Medulla oblongata (tissue), 1 donor: ENCODE measurements at regions not wholly inside any gene's neighbourhood (a gene's known extent, or its start where the extent isn't known, plus 50 kb on each side); places are given as distances from the start of the nearest gene placed in this dataset.
"Not testable (repeated sequence)": the region's sequence is repeated elsewhere in the genome, so short reads cannot be mapped to it uniquely, and the experiment has no call there.

Experiments used
- DNase-seq: peaks from one replicate; pipeline ENCODE4 v3.0.0-alpha.2; 2015; ENCODE audit errors: extremely low spot score

DNA sequence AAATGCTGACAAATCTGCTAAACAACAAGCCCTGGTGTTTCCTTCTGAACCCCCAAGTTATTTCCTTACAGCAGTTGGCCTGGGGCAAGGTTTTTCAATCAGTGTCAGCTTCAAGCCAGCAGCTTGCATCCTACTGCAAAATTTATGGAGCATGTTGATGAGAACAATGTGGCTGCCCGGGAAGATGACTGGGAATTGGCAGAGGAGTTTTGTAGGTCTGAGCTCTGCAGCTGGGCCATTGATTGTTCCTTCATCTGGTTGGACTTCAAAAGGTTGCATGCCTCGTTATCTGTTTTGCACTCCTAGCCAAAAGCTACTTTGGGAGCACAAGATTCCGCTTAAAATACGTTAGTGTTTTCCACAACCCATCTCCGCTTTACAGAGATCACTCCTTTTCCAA, 1030.3 kb upstream of the LCORL start:
- DNase-seq = no peak

DNA sequence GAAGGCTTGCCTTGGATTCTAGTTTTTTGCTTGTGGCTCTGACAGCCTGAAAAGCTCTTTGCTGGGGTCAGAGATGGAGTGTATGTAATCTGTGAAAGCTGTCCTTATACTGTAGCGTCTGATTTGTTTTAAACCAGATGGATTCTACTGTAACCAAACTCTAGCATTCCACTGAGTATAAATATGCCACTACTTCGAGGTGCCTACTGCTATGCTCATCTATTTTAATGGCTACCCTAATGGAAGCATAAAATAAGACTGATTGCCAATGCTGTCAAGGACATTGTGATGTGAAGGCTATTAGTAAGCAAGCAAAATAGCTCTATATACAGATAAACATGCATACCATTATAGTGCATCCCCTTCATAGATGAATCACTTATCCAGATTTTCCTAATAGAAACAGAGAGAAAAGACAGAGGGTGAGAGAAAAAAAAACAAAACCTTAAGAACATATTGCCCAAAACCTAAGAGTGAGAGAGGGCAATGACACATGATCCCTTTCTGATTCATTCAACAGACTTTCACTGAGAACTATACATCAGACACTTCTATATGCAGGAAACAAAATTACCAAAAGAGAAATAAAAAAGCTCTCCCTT, 1025.8 kb upstream of the LCORL start:
- no peak for DNase-seq

DNA sequence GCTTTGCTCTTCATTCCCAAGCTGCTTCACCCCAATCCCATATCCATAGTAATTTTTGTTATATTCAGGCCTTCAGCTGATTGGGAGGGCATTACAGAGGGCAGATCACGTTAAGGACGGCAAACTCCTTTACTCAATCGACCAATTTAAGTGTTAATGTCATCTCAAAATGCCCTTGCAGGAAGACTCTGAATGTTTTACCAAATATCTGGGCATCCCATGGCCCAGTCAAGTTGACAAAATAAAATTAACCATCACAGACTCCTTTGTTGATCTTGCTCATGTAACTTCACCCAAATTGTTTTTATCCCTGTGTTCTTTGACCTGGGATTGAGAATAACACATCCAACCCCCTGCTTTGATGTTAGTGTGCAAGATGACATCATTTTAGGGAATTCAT, 1018.3 kb upstream of the LCORL start:
- DNase-seq = no peak

DNA sequence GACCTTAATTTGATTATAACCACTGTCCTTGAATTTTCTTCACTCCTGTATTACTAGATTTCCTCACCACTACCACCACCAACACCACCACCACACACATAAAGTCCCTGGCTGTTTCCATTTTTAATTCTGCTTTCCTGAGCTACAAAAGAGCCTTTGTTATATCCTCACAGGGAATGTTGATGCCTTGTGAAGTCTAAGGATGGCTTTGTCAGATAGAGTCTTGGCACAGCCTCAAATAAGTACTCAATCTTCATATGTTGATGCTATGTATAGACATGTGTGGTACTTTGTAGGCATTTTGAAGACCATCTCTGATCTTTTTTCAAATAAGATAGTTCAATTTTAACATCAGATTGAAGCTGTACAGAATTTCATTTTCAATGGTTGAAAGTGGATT, 1016.7 kb upstream of the LCORL start:
- peak; percentile 49 for DNase-seq

DNA sequence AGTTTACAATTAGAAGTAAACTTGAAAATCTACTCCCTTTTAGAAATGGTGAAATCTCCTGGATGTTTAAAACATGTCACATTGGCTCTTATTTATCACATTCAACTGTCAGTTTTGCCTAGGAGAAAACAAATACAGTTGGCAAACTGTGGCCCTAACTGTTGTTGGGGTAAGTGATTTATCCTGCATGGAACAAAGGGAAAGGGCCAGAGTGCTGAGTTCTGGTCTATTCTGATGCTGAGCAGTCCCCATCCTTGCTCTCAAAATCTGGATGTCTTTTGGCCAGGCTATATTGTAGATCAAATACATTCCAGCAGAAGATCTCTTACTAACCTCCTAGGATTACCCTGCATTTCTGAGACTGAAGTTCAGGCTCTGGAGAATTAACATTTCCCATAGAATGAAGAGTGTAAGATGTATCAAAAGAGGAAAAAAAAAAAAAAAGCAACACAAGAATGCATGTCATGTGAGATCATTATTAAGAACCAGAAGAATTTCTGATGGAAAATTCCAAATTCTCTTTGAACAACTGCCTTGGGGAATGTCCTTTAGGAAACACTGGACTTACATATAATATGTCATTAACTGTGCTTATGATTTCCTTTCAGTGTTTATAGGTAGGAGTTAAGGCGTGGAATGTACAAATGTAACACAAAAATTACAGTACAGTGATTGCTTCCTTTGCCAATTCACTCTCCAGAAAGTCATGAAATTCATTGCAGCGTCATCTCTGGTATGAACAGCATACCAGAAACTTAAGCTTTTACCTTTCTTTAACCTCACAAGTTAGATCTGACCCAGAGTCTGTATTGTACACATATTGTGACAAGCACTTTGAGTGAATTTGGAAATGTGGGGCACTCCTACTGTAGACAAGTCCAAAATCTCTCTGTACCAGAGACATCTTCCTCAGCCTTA, 1012.5 kb upstream of the LCORL start:
- no peak for DNase-seq

DNA sequence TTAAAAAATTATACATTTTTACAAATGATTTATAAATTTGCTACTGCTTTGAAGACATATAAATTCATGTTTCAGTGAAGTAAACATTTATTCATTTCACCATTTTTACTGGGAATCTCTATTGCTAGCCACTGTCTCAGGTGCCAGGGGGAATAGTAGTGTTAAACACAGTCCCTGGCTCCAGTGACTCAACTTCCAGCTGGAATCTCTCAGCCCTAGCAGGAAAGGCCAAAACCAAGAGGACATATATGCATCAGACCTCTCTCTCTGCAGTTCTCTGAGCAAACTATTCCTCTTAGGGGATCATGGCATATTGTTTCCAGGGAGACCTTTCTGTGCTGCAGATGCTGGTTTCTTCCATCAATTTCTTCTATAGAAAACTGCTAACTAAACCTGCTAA, 1009.0 kb upstream of the LCORL start:
- DNase-seq = no peak

DNA sequence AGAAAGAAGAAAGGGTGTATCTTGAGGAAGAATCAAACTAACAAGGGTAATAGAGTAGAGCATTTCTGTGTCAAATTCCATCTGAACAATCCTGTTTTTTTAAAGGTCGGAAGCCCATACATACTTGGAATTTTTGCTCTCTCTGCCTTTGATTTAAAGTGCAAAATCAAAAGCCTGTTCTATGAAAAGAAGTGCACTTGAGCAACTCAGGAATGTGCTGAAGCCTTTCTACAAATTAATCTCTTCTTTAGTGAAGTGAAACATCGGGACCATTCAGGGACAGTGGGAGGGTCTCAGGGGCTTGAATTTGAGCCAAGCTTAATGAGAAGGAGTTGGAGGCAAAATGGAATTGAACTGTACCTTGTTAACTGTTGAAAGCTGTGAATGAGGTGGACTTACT, 1008.5 kb upstream of the LCORL start:
- DNase-seq = no peak

DNA sequence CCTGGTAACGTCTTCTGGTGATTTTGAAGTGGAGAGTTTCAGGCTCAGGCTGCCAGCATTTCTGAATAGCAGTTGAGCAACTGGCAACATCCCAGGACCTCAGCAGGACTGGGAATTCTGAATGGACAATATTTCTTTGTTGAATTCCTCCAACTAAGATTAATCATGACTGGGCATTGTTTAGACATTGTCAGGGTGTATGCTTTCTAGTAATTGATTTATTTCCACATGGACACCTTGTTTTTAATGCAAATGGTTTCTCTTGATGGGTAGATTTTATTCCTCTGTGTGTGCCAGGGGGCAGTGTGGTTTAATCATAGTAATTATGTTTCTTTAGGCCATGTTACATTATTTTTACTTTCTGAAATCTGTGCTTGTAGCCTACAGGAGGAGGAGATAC, 1004.7 kb upstream of the LCORL start:
- DNase-seq = peak; percentile 74

DNA sequence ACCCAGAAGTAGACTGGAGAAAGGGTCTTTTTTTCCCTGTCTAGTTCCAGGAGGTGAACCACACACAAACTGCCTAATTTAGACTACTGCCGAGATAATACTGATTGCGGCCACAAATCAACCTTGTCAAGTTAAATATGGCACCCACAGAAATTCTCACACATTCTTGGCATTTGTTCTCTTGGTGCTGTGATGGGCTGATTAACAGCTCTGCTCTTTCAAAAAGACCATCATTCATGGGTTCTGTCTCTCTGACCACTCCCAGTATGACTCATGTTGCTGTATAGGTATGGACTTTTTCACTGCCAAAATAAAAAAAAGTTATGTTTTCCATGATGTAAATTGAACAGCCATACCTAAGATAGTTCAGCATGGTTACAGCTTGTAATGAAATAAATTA, 1003.5 kb upstream of the LCORL start:
- no peak for DNase-seq

DNA sequence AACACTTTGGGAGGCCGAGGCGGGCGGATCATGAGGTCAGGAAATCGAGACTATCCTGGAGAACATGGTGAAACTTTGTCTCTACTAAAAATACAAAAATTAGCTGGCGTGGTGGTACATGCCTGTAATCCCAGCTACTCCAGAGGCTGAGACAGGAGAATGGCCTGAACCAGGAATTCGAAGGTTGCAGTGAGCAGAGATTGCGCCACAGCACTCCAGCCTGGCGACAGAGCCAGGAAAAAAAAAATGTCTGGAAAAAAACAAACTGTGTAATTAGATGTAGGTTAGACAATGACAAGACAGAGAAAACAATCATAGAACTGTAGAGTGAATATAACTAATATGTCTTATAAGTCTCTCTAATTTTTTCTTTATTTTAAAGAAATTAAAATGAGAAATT, 1002.5 kb upstream of the LCORL start:
- DNase-seq = no peak

DNA sequence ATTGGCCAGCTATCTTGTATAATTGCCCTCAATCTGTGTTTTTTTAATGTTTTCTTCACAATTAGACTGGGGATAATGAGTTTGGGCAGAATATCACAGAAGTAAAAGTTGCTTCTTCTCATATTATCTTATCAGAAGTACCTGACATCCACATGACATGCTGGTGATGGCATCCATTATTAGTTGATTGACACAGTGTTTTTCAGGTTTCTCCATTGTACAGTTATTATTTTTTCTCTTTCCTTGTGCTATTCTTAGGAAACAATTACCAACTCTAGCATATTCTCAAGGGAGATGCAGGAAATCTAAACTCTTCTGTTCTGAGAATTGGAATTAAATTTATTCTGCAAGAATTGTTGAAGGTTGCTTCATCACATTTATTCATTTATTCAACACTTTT, 1000.1 kb upstream of the LCORL start:
- no peak for DNase-seq

DNA sequence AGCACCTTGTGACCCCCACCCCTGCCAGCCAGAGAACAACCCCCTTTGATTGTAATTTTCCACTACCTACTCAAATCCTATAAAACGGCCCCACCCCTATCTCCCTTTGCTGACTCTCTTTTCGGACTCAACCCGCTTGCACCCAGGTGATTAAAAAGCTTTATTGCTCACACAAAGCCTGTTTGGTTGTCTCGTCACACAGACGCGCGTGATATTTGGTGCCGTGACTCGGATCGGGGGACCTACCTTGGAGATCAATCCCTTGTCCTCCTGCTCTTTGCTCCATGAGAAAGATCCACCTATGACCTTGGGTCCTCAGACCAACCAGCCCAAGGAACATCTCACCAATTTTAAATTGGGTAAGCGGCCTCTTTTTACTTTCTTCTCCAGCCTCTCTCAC, 995.0 kb upstream of the LCORL start:
- DNase-seq = not testable (repeated sequence)

DNA sequence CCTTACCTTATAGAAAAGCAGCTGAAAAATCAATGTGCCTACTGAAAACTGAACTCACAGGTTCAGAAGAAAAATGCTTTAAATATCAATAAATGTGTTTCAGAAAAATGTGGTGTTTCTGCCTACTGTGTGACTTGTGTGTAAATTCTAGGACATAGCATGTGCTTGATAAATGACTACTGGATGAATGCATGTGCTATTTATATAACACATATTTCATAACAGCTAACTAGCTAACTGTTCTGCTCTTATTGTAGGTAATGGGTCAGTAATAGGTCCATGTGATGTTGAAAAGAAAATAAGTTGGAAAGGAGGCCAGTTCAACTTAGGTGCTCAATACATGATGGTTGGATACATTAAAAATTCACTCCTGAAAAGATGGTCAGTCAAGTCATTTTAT, 993.0 kb upstream of the LCORL start:
- no peak for DNase-seq

DNA sequence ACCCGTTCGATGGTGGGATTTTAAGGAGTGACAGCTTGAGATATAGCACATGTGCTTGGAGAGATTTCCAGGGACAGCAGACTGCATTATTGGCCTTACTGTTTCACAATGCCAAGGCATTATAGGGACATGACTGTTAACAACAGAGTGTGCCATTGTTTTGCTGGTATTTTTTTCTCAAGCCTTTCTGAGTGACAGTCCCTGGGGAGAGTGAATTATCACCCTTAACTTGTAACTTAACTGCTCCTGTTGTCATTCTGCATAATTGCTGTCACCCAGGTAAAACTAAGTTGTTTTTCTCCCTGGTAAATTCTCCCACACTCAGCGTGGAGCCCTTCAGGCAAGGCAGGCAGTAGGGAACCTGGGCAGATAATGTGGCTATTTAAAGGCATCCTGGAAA, 989.2 kb upstream of the LCORL start:
- DNase-seq = peak; percentile 8

DNA sequence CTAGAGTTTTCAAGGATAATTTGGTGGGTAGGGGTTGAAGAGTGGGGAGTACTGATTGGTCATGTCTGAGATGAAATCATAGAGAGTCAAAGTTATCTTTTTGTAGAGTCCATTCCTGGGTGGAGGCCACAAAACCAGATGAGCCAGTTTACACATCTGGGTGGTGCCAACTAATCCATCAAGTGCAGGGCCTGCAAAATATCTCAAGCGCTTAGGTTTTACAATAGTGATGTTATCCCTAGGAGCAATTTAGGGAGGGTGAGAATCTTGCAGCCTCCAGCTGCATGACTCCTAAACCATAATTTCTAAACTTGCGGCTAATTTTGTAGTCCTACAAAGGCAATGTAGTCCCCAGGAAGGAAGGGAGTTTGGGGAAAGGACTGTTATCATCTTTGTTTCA, 988.3 kb upstream of the LCORL start:
- DNase-seq = no peak

DNA sequence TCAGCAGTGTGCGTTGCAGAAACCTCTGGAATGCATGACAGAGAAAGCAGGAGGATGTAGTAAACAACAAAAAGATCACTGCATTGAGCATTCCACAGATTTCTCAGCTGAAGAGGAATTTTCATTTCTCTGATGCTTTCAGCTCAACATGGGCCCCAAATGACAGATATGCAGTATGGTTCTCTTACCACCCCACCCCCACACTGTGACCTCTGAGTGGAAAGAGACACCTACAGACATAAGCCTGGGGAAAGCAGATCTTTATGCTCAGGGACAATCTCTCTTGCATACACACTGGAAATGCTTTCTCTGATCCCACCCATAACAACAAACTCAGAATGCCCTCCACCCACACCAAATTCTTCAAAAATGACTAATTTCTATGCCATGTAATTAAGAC, 983.7 kb upstream of the LCORL start:
- DNase-seq = no peak

DNA sequence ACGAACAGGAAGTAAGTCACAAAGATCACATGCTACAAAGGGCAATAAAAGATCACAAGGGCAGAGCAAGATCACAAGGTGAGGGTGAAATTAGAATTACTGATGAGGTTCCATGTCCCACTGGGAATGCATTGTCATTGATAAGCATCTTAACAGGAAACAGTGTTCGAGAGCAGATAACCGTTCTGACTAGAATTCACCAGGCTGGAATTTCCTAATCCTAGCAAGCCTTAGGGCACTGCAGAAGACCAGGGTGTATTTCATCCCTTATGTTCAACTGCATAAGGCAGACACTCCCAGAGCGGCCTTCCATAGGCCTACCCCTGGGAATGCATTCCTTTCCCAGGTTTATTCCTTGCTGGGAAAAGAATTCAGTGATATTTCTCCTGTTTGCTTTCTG, 980.6 kb upstream of the LCORL start:
- DNase-seq = no peak

DNA sequence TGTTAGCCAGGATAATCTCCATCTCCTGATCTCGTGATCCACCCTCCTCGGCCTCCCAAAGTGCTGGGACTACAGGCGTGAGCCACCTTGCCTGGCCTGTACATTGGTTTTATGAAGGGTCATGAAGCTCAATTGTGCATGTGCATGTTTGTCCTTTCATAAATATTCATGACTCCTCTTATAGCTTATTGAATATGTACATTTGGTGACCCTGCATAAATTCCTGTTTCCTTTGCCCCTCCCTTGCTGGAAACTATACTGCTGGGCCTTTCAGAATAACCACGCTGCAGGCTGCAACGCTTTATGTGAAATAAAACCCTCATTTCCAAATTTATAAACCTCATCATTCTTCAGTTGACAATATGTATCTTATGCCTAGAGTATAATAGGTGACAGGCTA, 978.0 kb upstream of the LCORL start:
- no peak for DNase-seq

DNA sequence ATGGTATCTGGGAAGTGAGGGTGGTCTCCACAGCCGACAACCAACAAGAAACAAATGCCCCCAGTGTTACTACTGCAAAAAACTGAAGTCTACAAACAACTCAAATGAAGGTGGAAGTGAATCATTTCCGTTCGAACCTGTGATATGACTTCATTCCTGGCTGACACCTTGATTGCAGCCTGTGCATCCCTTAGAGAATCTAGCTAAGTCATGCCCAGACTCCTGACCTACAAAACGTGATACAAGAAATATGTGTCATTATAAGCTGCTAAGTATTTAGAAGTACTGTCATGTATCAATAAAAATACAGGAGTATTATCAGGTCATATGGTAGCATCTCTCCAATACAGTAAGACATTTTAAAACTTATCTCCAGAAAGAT, 959.7 kb upstream of the LCORL start:
- no peak for DNase-seq

DNA sequence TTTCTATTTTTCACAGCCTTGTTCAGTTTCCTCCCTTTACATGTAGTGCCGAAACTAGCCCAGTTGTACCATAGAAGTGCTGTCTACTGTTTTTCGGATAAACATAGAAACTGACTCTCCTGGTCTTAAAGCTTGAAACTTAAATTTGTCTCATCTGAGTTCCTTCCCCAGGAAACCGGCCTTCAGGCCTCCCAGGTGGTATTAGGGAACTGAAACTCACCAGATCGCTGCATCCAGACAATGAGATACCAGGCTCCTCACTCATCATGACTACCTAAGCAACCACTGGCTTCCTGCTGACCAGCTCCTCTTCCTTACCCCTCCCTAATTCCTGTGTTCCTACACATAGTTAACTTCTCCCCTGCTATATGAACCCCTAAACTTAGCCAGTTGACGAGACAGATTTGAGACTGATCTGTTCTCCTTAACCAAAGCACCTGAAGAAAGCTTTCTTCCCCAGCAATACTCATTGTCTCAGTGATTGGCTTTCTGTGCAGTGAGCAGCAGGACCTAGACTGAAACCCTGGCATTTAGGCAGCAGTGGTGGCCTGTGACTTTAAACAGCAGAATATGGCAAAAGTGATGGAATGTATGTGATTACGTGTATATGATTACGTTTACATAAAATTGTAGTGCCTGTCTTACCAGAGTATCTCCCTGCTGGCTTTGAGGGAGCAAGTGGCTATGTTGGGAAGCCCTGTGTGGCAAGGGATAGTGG, 959.1 kb upstream of the LCORL start:
- DNase-seq = no peak

DNA sequence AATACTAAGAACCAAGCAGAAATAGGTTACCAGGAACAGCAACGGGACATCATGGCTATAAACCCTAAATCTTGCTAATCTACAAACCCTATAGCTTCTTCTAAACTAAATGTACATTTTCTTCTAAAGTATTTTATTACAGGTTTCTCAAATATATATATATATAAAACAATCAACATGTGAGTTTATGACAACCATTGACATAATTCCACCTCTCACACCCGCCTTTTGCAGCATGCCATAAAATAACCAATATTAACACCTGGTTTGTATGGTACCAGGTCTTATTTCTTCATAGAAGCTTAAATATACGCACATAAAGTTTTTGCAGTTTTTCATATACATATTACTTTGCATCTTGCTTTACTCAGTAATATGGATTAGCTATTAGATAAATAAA, 955.3 kb upstream of the LCORL start:
- DNase-seq = no peak

DNA sequence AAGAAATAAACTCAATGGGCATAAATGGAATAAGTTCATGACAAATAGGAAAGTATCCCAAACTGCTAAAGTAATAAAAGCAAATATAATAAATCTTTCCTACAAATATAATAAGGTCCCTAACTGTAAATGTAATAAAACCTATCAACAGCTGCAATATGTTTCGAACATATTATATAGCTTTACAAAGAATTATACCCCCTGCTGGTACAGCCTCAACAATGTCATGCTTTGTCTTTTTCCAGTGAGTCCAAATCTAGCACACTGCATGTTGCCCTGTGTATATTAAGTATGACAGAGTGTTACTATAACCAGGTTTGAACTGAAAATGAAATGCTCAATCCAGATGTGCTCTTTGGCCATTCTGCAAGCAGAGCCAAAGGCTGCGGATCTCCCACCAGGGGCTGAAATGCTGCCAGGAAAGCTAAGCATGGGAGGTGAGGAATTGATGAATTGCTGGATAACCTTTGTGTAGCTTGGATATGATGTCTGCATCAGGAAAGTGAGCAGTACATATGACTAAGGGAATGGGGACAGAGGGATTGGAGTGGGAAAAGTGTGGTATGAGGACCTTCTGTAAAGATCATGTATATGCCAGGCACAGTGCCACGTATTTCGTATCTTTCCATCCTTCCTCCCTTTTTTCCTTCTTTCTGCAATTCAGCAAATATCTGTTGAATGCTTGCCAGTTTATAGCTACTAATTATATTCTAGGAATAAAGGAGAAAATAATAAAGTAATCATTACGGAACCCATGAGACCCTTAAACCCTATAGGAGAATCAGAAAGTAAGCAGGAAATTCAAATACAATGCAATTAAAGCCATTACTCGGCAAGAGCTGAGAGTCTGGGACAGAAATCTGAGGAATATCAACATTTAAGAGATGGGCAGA, 954.6 kb upstream of the LCORL start:
- no peak for DNase-seq
